ENCODE measurements at regions not wholly inside any gene's neighbourhood (a gene's known extent, or its start where the extent isn't known, plus 50 kb on each side); places are given as distances from the start of the nearest gene placed in this dataset.
A peak's percentile ranks its signal among the peaks of the same experiment; 100 is the strongest.

- Histone ChIP-seq H3K9me3 (no peaks in the 10 kb centered on the region), H3K4me1 (no peaks in the 10 kb centered on the region), H3K27ac (no peak overlapping the region), H3K4me3 (peak overlapping the region; percentile 52), H3K36me3 (ENCODE audit: insufficient read depth in 1 of 2, low read depth in 1 of 2) (no peaks in the 10 kb centered on the region), H3K27me3 (ENCODE audit: insufficient read depth in 3 of 3, low read length in 2 of 3) (no peaks in the 10 kb centered on the region)
- ATAC-seq, result peak in 1 of 4 donors; percentile 53
- DNase-seq, result no peak
- intact Hi-C loops (cut with DNase I), result no loop called here
- TF ChIP-seq, protein P1, sequence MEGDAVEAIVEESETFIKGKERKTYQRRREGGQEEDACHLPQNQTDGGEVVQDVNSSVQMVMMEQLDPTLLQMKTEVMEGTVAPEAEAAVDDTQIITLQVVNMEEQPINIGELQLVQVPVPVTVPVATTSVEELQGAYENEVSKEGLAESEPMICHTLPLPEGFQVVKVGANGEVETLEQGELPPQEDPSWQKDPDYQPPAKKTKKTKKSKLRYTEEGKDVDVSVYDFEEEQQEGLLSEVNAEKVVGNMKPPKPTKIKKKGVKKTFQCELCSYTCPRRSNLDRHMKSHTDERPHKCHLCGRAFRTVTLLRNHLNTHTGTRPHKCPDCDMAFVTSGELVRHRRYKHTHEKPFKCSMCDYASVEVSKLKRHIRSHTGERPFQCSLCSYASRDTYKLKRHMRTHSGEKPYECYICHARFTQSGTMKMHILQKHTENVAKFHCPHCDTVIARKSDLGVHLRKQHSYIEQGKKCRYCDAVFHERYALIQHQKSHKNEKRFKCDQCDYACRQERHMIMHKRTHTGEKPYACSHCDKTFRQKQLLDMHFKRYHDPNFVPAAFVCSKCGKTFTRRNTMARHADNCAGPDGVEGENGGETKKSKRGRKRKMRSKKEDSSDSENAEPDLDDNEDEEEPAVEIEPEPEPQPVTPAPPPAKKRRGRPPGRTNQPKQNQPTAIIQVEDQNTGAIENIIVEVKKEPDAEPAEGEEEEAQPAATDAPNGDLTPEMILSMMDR (IDR thresholded peaks at IDR 0.05), result no peak
- 25 to 40% (median 30%) methylated on average over 8 of the region's 8 CpGs for WGBS, 3 donors
Observed at GRCh38 chr2:236928380-236929037, 157.2 kb upstream of the COPS8 start.

DNA sequence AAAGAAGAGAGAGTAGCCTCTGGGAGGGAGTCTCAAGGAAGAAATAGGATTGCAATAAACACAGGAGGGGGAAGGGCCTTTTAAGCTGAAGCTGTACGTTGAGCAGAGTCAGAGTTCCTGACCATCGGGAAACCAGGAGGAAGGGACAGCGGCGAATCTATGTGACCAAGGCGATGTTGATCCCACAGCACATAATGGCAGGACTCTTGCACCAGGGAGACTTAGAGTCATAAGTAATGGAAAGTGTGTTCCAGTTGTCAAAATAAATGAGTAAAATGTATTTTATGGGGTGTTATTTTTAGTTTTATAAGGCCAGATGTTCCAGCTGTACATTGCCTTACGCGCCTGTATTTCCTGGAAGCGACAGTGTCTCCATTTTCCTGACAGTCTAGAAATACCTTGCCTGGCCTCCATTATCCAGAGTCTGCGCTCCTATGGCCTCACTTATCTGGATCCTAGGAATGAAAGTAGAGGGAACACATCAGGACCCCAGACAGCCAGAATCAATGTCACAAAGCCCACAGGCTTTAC lies 152.8 kb upstream of the COPS8 start:
- ATAC-seq (no peak), DNase-seq (no peak)
- Histone ChIP-seq H3K4me3 (no peak overlapping the region), H3K9me3 (no peaks in the 10 kb centered on the region), H3K36me3 (ENCODE audit: insufficient read depth in 1 of 2, low read depth in 1 of 2) (no peaks in the 10 kb centered on the region), H3K27ac (no peak overlapping the region), H3K4me1 (no peaks in the 10 kb centered on the region), H3K27me3 (ENCODE audit: insufficient read depth in 3 of 3, low read length in 2 of 3) (no peaks in the 10 kb centered on the region)
- intact Hi-C loops (cut with DNase I), result no loop called here
- TF ChIP-seq, protein P1 (IDR thresholded peaks at IDR 0.05), result no peak
- 74 to 82% (median 79%) methylated on average over 9 of the region's 9 CpGs for WGBS, 3 donors

DNA sequence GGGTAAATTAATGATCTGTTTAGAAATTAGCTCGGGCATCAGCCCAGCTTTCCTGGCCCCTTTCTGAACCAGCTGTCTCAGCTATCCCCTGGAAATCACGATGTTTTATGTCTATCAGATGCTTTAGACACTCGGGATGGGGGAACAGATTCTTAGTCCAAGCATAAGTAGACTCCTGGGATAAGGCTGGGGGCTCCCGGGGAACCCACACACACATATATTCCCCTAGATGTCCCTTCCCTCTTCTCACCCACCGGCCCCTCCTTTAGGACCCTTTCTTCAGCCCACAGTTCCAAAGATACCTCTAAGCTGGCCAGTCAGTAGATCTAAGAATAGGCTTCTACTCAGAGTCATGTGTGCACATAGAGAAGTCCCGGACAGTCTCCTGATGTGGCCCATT lies 151.5 kb upstream of the COPS8 start:
- Histone ChIP-seq H3K9me3 (no peaks in the 10 kb centered on the region), H3K36me3 (ENCODE audit: insufficient read depth in 1 of 2, low read depth in 1 of 2) (no peaks in the 10 kb centered on the region), H3K27me3 (ENCODE audit: insufficient read depth in 3 of 3, low read length in 2 of 3) (no peaks in the 10 kb centered on the region), H3K4me3 (no peak overlapping the region), H3K4me1 (no peaks in the 10 kb centered on the region), H3K27ac (no peak overlapping the region)
- DNase-seq (no peak), ATAC-seq (no peak)
- 69 to 75% (median 71%) methylated on average over 6 of the region's 6 CpGs for WGBS, 3 donors
- TF ChIP-seq, protein P1 (IDR thresholded peaks at IDR 0.05), result no peak
- intact Hi-C loops (cut with DNase I), result no loop called here

- intact Hi-C loops (cut with DNase I), result no loop called here
- TF ChIP-seq, protein P1 (IDR thresholded peaks at IDR 0.05), result no peak
- no peaks in the 10 kb centered on the region for H3K36me3 ChIP-seq (ENCODE audit: insufficient read depth in 1 of 2, low read depth in 1 of 2)
- 94 to 97% (median 96%) methylated on average over 3 of the region's 3 CpGs for WGBS, 3 donors
- H3K4me3 ChIP-seq, result no peak overlapping the region
- H3K4me1 ChIP-seq, result no peaks in the 10 kb centered on the region
- no peaks in the 10 kb centered on the region for H3K27me3 ChIP-seq (ENCODE audit: insufficient read depth in 3 of 3, low read length in 2 of 3)
- H3K9me3 ChIP-seq, result no peaks in the 10 kb centered on the region
- no peak for ATAC-seq
- H3K27ac ChIP-seq, result no peak overlapping the region
- DNase-seq, result no peak
Observed at GRCh38 chr2:236934656-236935055, 151.0 kb upstream of the COPS8 start.

GRCh38 chr2:236935083-236935482 lies 150.6 kb upstream of the COPS8 start:
- no peak overlapping the region for H3K4me3 ChIP-seq
- no peak for ATAC-seq
- H3K36me3 ChIP-seq (ENCODE audit: insufficient read depth in 1 of 2, low read depth in 1 of 2), result no peaks in the 10 kb centered on the region
- H3K27me3 ChIP-seq (ENCODE audit: insufficient read depth in 3 of 3, low read length in 2 of 3), result no peaks in the 10 kb centered on the region
- H3K9me3 ChIP-seq, result no peaks in the 10 kb centered on the region
- DNase-seq, result no peak
- no peak overlapping the region for H3K27ac ChIP-seq
- no peaks in the 10 kb centered on the region for H3K4me1 ChIP-seq
- WGBS, 3 donors, result 89 to 95% (median 91%) methylated on average over 5 of the region's 5 CpGs
- intact Hi-C loops (cut with DNase I), result no loop called here
- TF ChIP-seq, protein P1 (IDR thresholded peaks at IDR 0.05), result no peak

Measured in psoas muscle (tissue), 7 donors.